H1 (cell line): ENCODE measurements at regions not wholly inside any gene's neighbourhood (a gene's known extent, or its start where the extent isn't known, plus 50 kb on each side); places are given as distances from the start of the nearest gene placed in this dataset.

ENCODE experiments used
- KDM4A ChIP-seq: IDR thresholded peaks from one replicate; pipeline ENCODE4 v1.7.1; 2012; ENCODE audit warnings: low read depth, mild to moderate bottlenecking, moderate library complexity, low read length, inconsistent platforms; ENCODE audit not compliant: severe bottlenecking
- PHF8 ChIP-seq: fragments of 200-600 bp; sonication (generic); conservative IDR thresholded peaks from 2 replicates; pipeline ENCODE4 v1.7.1; 2012; ENCODE audit warnings: low read depth, mild to moderate bottlenecking, inconsistent platforms, low read length, moderate library complexity
- RNF2 ChIP-seq: fragments of 200-900, 300-1000 bp; sonication (generic); IDR thresholded peaks from 2 replicates; pipeline ENCODE4 v1.7.1; 2016; ENCODE audit warnings: borderline replicate concordance, low read depth, mild to moderate bottlenecking, antibody characterized with exemption, low read length; ENCODE audit not compliant: poor library complexity, severe bottlenecking; ENCODE audit errors: missing control alignments
- RXRA ChIP-seq: IDR thresholded peaks from 2 replicates; pipeline ENCODE4 v1.6.1; 2011; ENCODE audit warnings: low read depth, mild to moderate bottlenecking, low read length, moderate library complexity; ENCODE audit not compliant: insufficient read depth

DNA sequence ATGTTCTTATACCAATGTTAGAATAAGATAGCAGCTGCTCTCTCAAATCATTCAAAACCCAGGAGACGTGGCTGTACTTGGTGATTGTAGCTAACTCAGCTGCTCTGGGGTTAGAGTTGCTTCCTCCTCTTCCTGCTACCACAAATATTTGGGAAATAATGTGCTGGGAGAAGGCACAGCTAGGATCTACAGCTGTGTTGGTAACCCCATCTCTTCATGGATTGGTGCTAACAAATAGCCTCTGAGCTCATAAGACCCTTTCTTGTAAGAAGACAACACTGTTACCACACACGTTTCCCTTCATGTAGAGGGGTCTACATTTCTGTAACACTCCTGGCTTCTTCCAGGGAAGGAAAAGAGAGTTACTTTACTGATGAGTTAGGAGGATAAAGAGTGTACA, 911.0 kb upstream of the CITED2 start (continued):
- no peak for TF ChIP-seq KDM4A
- no peak for TF ChIP-seq PHF8
- no peak for TF ChIP-seq RNF2
- no peak for TF ChIP-seq RXRA
